ENCODE measurements at regions not wholly inside any gene's neighbourhood (a gene's known extent, or its start where the extent isn't known, plus 50 kb on each side); places are given as distances from the start of the nearest gene placed in this dataset.
"Not testable (repeated sequence)": the region's sequence is repeated elsewhere in the genome, so short reads cannot be mapped to it uniquely, and the experiment has no call there.

GRCh38 chr11:45387885-45388284, 101.7 kb upstream of the SYT13 start:
- TF ChIP-seq CTCF, POLR2A (IDR thresholded peaks at IDR 0.05): not testable (repeated sequence)

Data from uterus (tissue), 2 donors.